CD14-positive monocyte (primary cell): ENCODE measurements at regions not wholly inside any gene's neighbourhood (a gene's known extent, or its start where the extent isn't known, plus 50 kb on each side); places are given as distances from the start of the nearest gene placed in this dataset.
A peak's percentile ranks its signal among the peaks of the same experiment; 100 is the strongest.

ENCODE experiments used
- DNase-seq, 3 donors: peaks; one replicate each; pipeline ENCODE4 v3.0.0-alpha.2; 2011 to 2022
- H2AFZ ChIP-seq: 2 replicates; pipeline ENCODE4 v1.6.0; 2012; ENCODE audit warnings: mild to moderate bottlenecking, low read depth, low read length, inconsistent platforms; ENCODE audit not compliant: insufficient read depth, poor library complexity, severe bottlenecking
- H3K27ac ChIP-seq, 2 donors: 1 replicate in 1 of 2; 2 replicates in 1 of 2; pipeline ENCODE4 v1.5.1; 2012 to 2013; ENCODE audit warnings: low read length in 2 of 2, control low read depth in 1 of 2, inconsistent platforms in 1 of 2, low read depth in 1 of 2, mild to moderate bottlenecking in 1 of 2
- H3K27me3 ChIP-seq, 2 donors: one replicate each; pipeline versions ENCODE4 v1.6.0 to v1.6.1; 2011 to 2013; ENCODE audit warnings: low read length in 2 of 2; ENCODE audit not compliant: control insufficient read depth in 2 of 2, insufficient read depth in 2 of 2
- H3K36me3 ChIP-seq, 2 donors: replicated peaks in 1 of 2; 1 replicate in 1 of 2; 2 replicates in 1 of 2; pipeline versions ENCODE4 v1.5.1 to v1.6.1; 2012 to 2013; ENCODE audit warnings: low read length in 2 of 2, control low read depth in 1 of 2, inconsistent platforms in 1 of 2, mild to moderate bottlenecking in 1 of 2; ENCODE audit not compliant: insufficient read depth in 2 of 2, control insufficient read depth in 1 of 2
- H3K4me1 ChIP-seq, 2 donors: 1 replicate in 1 of 2; 2 replicates in 1 of 2; pipeline versions ENCODE4 v1.5.1 to v1.6.1; 2012 to 2013; ENCODE audit warnings: low read length in 2 of 2, control low read depth in 1 of 2, inconsistent platforms in 1 of 2, mild to moderate bottlenecking in 1 of 2, moderate library complexity in 1 of 2; ENCODE audit not compliant: insufficient read depth in 2 of 2, control insufficient read depth in 1 of 2
- H3K4me2 ChIP-seq: replicated peaks from 2 replicates; pipeline ENCODE3; 2012; ENCODE audit warnings: low read length, moderate library complexity, mild to moderate bottlenecking; ENCODE audit not compliant: poor library complexity, severe bottlenecking; ENCODE audit errors: extremely low read depth
- H3K4me3 ChIP-seq, 3 experiments: fragments of 200-600 bp in 1 of 3; sonication (generic) in 1 of 3; replicated peaks in 1 of 3; 1 replicate in 2 of 3; 2 replicates in 1 of 3; pipeline ENCODE4 v1.5.1; 2011 to 2013; ENCODE audit warnings: low read length in 3 of 3, mild to moderate bottlenecking in 3 of 3, control low read depth in 2 of 3, low read depth in 2 of 3, inconsistent platforms in 1 of 3, moderate library complexity in 1 of 3
- H3K79me2 ChIP-seq: 2 replicates; pipeline ENCODE4 v1.6.0; 2012; ENCODE audit warnings: mild to moderate bottlenecking, control low read depth, inconsistent platforms, low read length, moderate library complexity; ENCODE audit not compliant: insufficient read depth
- H3K9ac ChIP-seq: 2 replicates; pipeline ENCODE4 v1.6.0; 2017; ENCODE audit warnings: low read length, mild to moderate bottlenecking; ENCODE audit not compliant: insufficient read depth, poor library complexity, severe bottlenecking
- H3K9me3 ChIP-seq, 2 donors: replicated peaks in 1 of 2; 1 replicate in 1 of 2; 2 replicates in 1 of 2; pipeline versions ENCODE4 v1.5.1 to v1.6.1; 2012 to 2013; ENCODE audit warnings: low read length in 2 of 2, control low read depth in 1 of 2; ENCODE audit not compliant: control insufficient read depth in 1 of 2, insufficient read depth in 1 of 2
- H4K20me1 ChIP-seq: 2 replicates; pipeline ENCODE4 v1.6.0; 2012; ENCODE audit warnings: mild to moderate bottlenecking, low read length, control low read depth, moderate library complexity; ENCODE audit not compliant: insufficient read depth
- H3K27ac Mint-ChIP-seq, 7 donors: one replicate each; pipeline ENCODE4 v1.8.0; 2020; ENCODE audit warnings: mild to moderate bottlenecking in 7 of 7, mixed read lengths in 7 of 7, moderate library complexity in 6 of 7, inconsistent platforms in 2 of 7
- H3K27me3 Mint-ChIP-seq, 3 donors: one replicate each; pipeline ENCODE4 v1.8.0; 2021 to 2022; ENCODE audit warnings: low read depth in 3 of 3, mild to moderate bottlenecking in 3 of 3, mixed read lengths in 3 of 3, moderate library complexity in 3 of 3, inconsistent platforms in 1 of 3
- H3K36me3 Mint-ChIP-seq, 2 donors: one replicate each; pipeline ENCODE4 v1.8.0; 2020; ENCODE audit warnings: mixed read lengths in 2 of 2, inconsistent platforms in 1 of 2, mild to moderate bottlenecking in 1 of 2
- H3K4me1 Mint-ChIP-seq: one replicate; pipeline ENCODE4 v1.8.0; 2020; ENCODE audit warnings: mild to moderate bottlenecking, mixed read lengths
- H3K4me3 Mint-ChIP-seq, 2 donors: one replicate each; pipeline ENCODE4 v1.8.0; 2020; ENCODE audit warnings: mild to moderate bottlenecking in 2 of 2, mixed read lengths in 2 of 2, moderate library complexity in 1 of 2
- H3K9me3 Mint-ChIP-seq, 7 donors: one replicate each; pipeline ENCODE4 v1.8.0; 2020 to 2022; ENCODE audit warnings: mixed read lengths in 7 of 7, mild to moderate bottlenecking in 6 of 7, moderate library complexity in 6 of 7, inconsistent platforms in 2 of 7
- CTCF ChIP-seq: fragments of 200-600 bp; IDR thresholded peaks from one replicate; pipeline ENCODE4 v1.8.0; 2022; ENCODE audit warnings: antibody characterized with exemption, mild to moderate bottlenecking
- WGBS: methylation state at CpG from one replicate; pipeline ENCODE4 v1.1.5; 2013; ENCODE audit warnings: missing lambda C conversion rate; ENCODE audit not compliant: insufficient coverage; 5-methylcytosine and 5-hydroxymethylcytosine counted together
- intact Hi-C, 2 donors: fragments of 100-400 bp; cut with micrococcal nuclease; formaldehyde crosslinking; loops; one replicate each; pipeline versions ENCODE4 v1.15.0 to v1.15.1; 2023

GRCh38 chr2:120935339-120936313 lies 200.0 kb downstream of the GLI2 start:
- no peaks in the 10 kb centered on the region for H3K36me3 Mint-ChIP-seq
- Histone ChIP-seq H3K4me1 (no peaks in the 10 kb centered on the region), H3K9me3 (no peaks in the 10 kb centered on the region), H2AFZ (no peak overlapping the region), H3K9ac (no peak overlapping the region), H3K4me2 (no peak overlapping the region), H3K27ac (no peak overlapping the region), H4K20me1 (no peaks in the 10 kb centered on the region), H3K79me2 (no peaks in the 10 kb centered on the region), H3K27me3 (no peaks in the 10 kb centered on the region), H3K4me3 (no peak overlapping the region), H3K36me3 (no peaks in the 10 kb centered on the region)
- H3K9me3 Mint-ChIP-seq = peaks cover 0 to 6% (median 3%) of the 10 kb centered on the region in 7 donors
- 83% methylated on average over 15 of the region's 26 CpGs for WGBS
- H3K4me1 Mint-ChIP-seq = no peaks in the 10 kb centered on the region
- peak overlapping the region in 1 of 7 donors; percentile 61 for H3K27ac Mint-ChIP-seq
- intact Hi-C loops = no loop called here
- TF ChIP-seq CTCF = no peak
- no peak overlapping the region for H3K4me3 Mint-ChIP-seq
- H3K27me3 Mint-ChIP-seq = peaks cover 1 to 2% (median 2%) of the 10 kb centered on the region in 3 donors
- DNase-seq = no peak

GRCh38 chr2:120936476-120937334 lies 201.0 kb downstream of the GLI2 start:
- Histone ChIP-seq H3K4me2 (no peak overlapping the region), H3K4me1 (no peaks in the 10 kb centered on the region), H4K20me1 (no peaks in the 10 kb centered on the region), H3K79me2 (no peaks in the 10 kb centered on the region), H3K4me3 (no peak overlapping the region), H2AFZ (no peak overlapping the region), H3K36me3 (no peaks in the 10 kb centered on the region), H3K27me3 (no peaks in the 10 kb centered on the region), H3K9ac (no peak overlapping the region), H3K27ac (no peak overlapping the region), H3K9me3 (no peaks in the 10 kb centered on the region)
- no peaks in the 10 kb centered on the region for H3K36me3 Mint-ChIP-seq
- intact Hi-C loops = no loop called here
- TF ChIP-seq CTCF = no peak
- H3K27me3 Mint-ChIP-seq = peaks cover 0 to 2% (median 1%) of the 10 kb centered on the region in 3 donors
- H3K9me3 Mint-ChIP-seq = peaks cover 0 to 5% (median 0%) of the 10 kb centered on the region in 7 donors
- WGBS = 87% methylated on average over 5 of the region's 10 CpGs
- no peak for DNase-seq
- H3K27ac Mint-ChIP-seq = no peak overlapping the region
- H3K4me3 Mint-ChIP-seq = no peak overlapping the region
- no peaks in the 10 kb centered on the region for H3K4me1 Mint-ChIP-seq
